GM18858 (cell line): ENCODE measurements at regions not wholly inside any gene's neighbourhood (a gene's known extent, or its start where the extent isn't known, plus 50 kb on each side); places are given as distances from the start of the nearest gene placed in this dataset.

ENCODE experiments used
- ATAC-seq: cut with Tn5 transposase; IDR thresholded peaks from one replicate; pipeline ENCODE4 v1.9.1; 2021; ENCODE audit not compliant: unreplicated experiment

DNA sequence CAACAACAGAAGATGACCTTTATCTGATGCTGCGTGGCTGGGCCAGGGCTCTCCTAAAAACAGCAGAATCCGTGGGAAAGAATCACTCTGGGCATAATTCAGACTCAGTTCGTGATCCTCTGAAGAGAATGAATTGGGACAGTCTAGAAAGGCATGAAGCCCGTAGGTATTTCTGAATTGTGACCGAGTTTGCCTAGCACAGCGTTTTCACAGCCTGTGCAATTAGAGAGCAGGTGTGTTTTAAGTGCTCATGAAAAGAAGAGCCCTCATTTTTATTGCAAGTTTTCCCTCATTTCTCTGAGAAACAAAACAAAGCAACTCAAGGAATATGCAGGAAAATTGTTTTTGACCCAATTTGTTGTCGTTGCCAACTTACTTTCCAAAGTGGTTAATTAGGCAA, 366.2 kb downstream of the WDR11 start:
- ATAC-seq = no peak

- no peak for ATAC-seq
Measured at GRCh38 chr10:121221072-121221471, 369.9 kb downstream of the WDR11 start.

GRCh38 chr10:121221991-121222390, 370.8 kb downstream of the WDR11 start:
- no peak for ATAC-seq

- no peak for ATAC-seq
Measured at GRCh38 chr10:121222842-121223241, 371.7 kb downstream of the WDR11 start.

DNA sequence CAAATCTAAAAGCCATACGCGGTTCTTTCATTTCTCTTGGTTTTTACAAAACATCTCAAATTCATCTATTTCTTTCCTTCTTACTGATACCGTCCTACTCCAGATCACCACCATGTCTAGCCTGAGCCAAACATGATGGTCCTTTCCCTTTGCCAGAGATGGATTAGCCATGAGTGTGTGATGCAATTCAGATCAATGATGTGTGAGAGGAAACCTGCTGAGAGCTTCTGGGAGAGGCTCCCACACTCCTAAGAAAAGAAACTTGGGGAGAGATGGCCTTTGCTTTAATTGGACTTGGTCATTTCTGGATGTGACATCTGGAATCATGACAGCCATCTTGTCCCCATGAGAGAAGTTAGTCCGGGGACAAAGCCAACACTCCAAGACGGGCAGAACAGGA, 367.2 kb downstream of the FGFR2 start:
- no peak for ATAC-seq

- ATAC-seq = no peak
Measured at GRCh38 chr10:121232494-121232893, 365.8 kb downstream of the FGFR2 start.

GRCh38 chr10:121235692-121236091, 362.6 kb downstream of the FGFR2 start:
- ATAC-seq = no peak

DNA sequence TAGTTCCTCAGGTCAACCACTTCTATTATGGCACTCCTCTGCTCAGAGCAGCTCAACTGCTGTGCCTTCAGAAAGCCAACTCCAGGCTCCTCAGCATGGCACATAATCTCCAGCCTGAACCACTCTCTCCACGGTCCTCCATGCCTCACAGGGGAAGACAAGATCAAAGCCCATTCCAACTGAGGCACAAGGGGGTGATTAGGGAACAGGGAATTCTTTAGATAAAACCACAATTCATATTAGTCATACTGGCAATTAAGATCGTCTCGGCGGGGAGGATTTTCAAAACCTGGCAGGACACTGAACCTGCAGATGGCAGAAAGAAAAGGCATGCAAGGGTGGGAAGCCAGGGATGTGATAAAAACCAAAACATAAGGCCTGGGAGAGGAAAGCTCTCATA, 361.6 kb downstream of the FGFR2 start:
- no peak for ATAC-seq

DNA sequence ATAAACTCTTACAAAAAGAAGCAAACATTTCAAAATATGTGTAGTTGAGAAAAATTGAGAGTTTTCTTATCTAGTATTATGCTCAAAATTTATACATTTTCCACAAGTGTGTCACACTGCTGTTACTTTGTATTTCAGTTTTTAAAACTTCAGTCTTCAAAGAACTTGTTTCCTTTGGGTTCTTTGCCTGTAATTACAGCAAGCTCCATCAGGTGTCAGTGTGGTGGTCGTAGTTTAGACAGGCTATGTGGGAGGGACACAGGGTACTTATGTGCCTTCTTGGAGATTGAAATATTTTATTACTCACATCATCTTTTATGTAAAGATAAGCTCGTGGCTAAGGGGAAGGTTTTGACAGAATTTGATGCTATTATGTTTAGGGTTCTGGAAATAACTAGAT, 360.5 kb downstream of the FGFR2 start:
- ATAC-seq = no peak

- no peak for ATAC-seq
Measured at GRCh38 chr10:121240011-121240410, 358.2 kb downstream of the FGFR2 start.

- no peak for ATAC-seq
Measured at GRCh38 chr10:121240556-121240955, 357.7 kb downstream of the FGFR2 start.

DNA sequence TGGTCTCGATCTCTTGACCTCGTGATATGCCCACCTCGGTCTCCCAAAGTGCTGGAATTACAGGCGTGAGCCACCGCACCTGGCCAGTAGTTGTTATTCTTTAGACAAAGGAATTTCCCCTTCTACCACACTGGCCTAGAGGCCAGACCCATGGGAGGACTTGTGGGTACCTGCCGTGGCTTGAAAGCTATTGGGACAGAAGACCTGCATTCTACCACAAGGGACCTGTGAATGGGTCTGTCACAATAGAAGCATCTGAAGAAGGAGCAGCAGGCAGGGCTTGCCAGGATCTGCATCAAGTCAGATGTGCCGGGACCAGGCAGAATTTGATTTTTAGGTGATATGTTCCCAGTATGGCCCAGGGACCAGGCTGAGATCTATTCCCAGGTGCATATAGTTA, 356.9 kb downstream of the FGFR2 start:
- no peak for ATAC-seq

DNA sequence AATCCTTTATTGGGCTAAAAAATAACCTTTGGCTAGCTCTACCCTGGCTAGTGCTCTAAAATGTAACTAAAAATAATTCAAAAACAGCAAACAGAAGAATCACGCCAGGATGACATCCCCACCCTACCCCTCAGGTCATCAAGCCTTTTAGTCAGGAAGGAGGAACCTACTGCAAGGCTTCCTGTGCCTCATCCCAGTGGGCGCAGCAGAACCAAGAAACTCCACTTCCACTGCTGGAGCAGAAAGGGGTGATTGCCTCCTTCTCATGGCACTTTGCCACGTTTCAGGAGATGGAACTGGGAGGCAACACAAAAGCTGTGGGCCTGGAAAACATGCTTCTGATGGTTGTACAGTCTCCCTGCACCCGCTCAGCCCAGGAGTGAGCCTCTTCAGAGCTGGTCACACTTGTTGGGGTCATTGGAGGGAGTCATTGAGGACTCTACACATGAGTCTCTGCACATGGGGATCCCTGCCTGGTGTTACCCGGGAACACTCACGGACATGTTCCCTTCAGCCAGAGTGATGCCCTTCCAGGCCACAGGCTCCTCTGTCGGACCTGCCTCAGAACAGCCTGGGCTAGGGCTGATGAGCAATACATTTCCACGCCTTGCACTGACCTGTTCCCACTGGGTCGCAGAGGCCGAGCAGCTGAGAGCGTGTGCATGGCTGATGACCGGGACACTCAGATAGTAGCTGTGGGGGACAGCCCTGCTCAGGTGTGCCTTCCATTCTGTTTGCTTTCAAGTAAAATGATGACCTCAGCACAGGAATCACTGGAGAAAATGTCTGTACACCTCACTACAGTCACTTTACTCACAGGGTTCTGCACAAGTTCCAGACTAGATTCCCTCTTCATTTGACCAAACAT, 355.3 kb downstream of the FGFR2 start:
- ATAC-seq = no peak

- no peak for ATAC-seq
Measured at GRCh38 chr10:121243609-121244241, 354.5 kb downstream of the FGFR2 start.

DNA sequence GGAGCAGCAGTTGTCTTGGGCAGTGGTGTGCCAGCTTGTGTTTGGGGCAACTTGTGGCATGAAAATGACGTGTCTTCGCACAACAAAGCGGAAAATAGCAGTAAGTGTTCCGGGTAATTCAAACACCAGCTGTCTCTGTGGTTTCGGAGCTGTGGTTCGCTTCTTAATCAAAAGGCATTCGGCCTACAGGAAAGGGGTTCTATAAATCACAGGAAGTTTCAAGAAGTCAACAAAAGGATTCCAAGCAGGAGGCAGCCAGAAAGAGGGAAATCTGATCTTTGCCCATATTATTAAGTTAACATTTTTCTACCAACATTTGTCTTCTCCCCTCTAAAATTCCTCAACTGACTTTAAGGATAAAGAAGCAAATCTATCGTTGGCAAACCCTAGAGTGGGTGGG, 353.4 kb downstream of the FGFR2 start:
- ATAC-seq = no peak

- ATAC-seq = no peak
Measured at GRCh38 chr10:121245754-121246153, 352.5 kb downstream of the FGFR2 start.

GRCh38 chr10:121248266-121248665, 350.0 kb downstream of the FGFR2 start:
- ATAC-seq = no peak

GRCh38 chr10:121250995-121251764, 347.1 kb downstream of the FGFR2 start:
- no peak for ATAC-seq

GRCh38 chr10:121252756-121253155, 345.5 kb downstream of the FGFR2 start:
- ATAC-seq = no peak

- ATAC-seq = no peak
Measured at GRCh38 chr10:121260377-121260776, 337.9 kb downstream of the FGFR2 start.

DNA sequence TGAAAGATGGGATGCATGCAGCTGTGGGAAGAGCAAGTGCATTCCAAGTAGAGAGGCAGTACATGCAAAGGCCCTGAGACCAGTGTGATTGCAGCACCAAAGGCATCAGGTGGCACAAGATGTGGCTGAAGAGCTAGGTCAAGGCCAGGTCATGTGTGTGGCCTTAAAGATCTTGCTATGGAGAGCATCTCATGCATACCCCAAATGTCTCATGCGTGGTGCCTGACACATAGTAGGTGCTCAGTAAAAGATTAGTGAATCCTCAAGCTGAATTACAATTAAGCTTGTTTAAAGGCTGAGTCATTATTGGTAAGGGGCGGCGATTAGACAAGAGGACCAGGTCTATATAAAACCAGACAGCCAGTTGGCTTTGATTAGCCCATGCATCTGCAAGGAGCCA, 336.6 kb downstream of the FGFR2 start:
- no peak for ATAC-seq
